B cell (primary cell): ENCODE measurements at regions not wholly inside any gene's neighbourhood (a gene's known extent, or its start where the extent isn't known, plus 50 kb on each side); places are given as distances from the start of the nearest gene placed in this dataset.

Experiments
- EZH2 ChIP-seq: IDR thresholded peaks from 2 replicates; pipeline ENCODE4 v1.6.1; 2012; ENCODE audit warnings: borderline replicate concordance, low read depth, mild to moderate bottlenecking, moderate library complexity, low read length; ENCODE audit not compliant: insufficient read depth, poor library complexity, severe bottlenecking
- TF ChIP-seq, protein P1 (sequence below): fragments of 200-600 bp; IDR thresholded peaks from one replicate; pipeline ENCODE4 v1.8.0; 2022; ENCODE audit warnings: antibody characterized with exemption, mild to moderate bottlenecking

DNA sequence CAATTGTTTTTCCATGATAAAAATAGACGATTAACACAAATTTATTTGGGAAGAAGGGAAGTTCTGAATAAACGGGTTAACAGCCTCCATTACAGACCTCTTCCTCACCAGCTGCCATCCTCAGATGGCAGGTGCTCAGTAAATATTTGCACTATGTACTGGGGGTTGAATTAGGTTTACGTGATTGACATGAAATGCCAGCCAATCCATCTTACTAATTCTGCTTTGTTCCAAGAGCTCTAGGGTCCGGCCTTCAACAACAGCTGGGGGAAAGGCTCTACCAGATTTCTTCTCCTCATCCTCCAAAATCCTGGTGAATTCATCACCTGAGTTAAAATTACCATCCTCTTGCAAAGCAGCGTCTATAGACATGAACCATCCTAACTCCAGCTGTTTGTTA is 104.6 kb downstream of the MTX3 start:
- TF ChIP-seq, protein P1, sequence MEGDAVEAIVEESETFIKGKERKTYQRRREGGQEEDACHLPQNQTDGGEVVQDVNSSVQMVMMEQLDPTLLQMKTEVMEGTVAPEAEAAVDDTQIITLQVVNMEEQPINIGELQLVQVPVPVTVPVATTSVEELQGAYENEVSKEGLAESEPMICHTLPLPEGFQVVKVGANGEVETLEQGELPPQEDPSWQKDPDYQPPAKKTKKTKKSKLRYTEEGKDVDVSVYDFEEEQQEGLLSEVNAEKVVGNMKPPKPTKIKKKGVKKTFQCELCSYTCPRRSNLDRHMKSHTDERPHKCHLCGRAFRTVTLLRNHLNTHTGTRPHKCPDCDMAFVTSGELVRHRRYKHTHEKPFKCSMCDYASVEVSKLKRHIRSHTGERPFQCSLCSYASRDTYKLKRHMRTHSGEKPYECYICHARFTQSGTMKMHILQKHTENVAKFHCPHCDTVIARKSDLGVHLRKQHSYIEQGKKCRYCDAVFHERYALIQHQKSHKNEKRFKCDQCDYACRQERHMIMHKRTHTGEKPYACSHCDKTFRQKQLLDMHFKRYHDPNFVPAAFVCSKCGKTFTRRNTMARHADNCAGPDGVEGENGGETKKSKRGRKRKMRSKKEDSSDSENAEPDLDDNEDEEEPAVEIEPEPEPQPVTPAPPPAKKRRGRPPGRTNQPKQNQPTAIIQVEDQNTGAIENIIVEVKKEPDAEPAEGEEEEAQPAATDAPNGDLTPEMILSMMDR = no peak
- TF ChIP-seq EZH2 = no peak
